B cell (primary cell): ENCODE measurements at regions not wholly inside any gene's neighbourhood (a gene's known extent, or its start where the extent isn't known, plus 50 kb on each side); places are given as distances from the start of the nearest gene placed in this dataset.

Experiments
- CTCF ChIP-seq: fragments of 200-600 bp; IDR thresholded peaks from one replicate; pipeline ENCODE4 v1.8.0; 2022; ENCODE audit warnings: antibody characterized with exemption, mild to moderate bottlenecking
- EZH2 ChIP-seq: IDR thresholded peaks from 2 replicates; pipeline ENCODE4 v1.6.1; 2012; ENCODE audit warnings: borderline replicate concordance, low read depth, mild to moderate bottlenecking, moderate library complexity, low read length; ENCODE audit not compliant: insufficient read depth, poor library complexity, severe bottlenecking

- TF ChIP-seq CTCF (no peak), EZH2 (no peak)
These were observed 310.9 kb downstream of the TDRD3 start for GRCh38 chr13:60707878-60708277.
